Activated CD8-positive, alpha-beta memory T cell treated with anti-CD3 and anti-CD28 coated beads for 4 hours (primary cell): ENCODE measurements at regions not wholly inside any gene's neighbourhood (a gene's known extent, or its start where the extent isn't known, plus 50 kb on each side); places are given as distances from the start of the nearest gene placed in this dataset.
"Not testable (repeated sequence)": the region's sequence is repeated elsewhere in the genome, so short reads cannot be mapped to it uniquely, and the experiment has no call there.

ENCODE experiments used
- DNase-seq, 2 donors: peaks; one replicate each; pipeline ENCODE4 v3.0.0-alpha.2; 2020; ENCODE audit warnings: low read depth in 2 of 2

GRCh38 chr3:75590382-75590781, 73.7 kb upstream of the FRG2C start:
- DNase-seq = not testable (repeated sequence)

GRCh38 chr3:75604286-75604934, 59.7 kb upstream of the FRG2C start:
- not testable (repeated sequence) for DNase-seq

- not testable (repeated sequence) for DNase-seq
Observed at GRCh38 chr3:75607996-75608395, 56.1 kb upstream of the FRG2C start.

- DNase-seq = not testable (repeated sequence)
Observed at GRCh38 chr3:75609598-75609997, 54.5 kb upstream of the FRG2C start.

- no peak for DNase-seq
Observed at GRCh38 chr3:75610773-75611172, 53.4 kb upstream of the FRG2C start.

- DNase-seq = not testable (repeated sequence)
Observed at GRCh38 chr3:75611724-75612460, 52.2 kb upstream of the FRG2C start.
